Effector memory CD4-positive, alpha-beta T cell (primary cell): ENCODE measurements at regions not wholly inside any gene's neighbourhood (a gene's known extent, or its start where the extent isn't known, plus 50 kb on each side); places are given as distances from the start of the nearest gene placed in this dataset.

Source experiments
- DNase-seq, 3 donors: peaks; one replicate each; pipeline ENCODE4 v3.0.0-alpha.2; 2020
- H3K27ac ChIP-seq: 2 replicates; pipeline ENCODE4 v1.7.0; 2013; ENCODE audit warnings: mild to moderate bottlenecking, low read length, moderate library complexity; ENCODE audit not compliant: insufficient read depth, poor library complexity, severe bottlenecking
- H3K27me3 ChIP-seq: replicated peaks from 2 replicates; pipeline ENCODE4 v1.7.0; 2013; ENCODE audit warnings: mild to moderate bottlenecking, low read length; ENCODE audit not compliant: insufficient read depth, control insufficient read depth, poor library complexity, severe bottlenecking
- H3K36me3 ChIP-seq: 2 replicates; pipeline ENCODE4 v1.7.0; 2013; ENCODE audit warnings: mild to moderate bottlenecking, low read length, moderate library complexity; ENCODE audit not compliant: control insufficient read depth, insufficient read depth
- H3K4me1 ChIP-seq: 2 replicates; pipeline ENCODE4 v1.7.0; 2013; ENCODE audit warnings: low read length, mild to moderate bottlenecking; ENCODE audit not compliant: control insufficient read depth, insufficient read depth, poor library complexity, severe bottlenecking
- H3K4me3 ChIP-seq: 2 replicates; pipeline ENCODE4 v1.7.0; 2013; ENCODE audit warnings: low read length, low read depth, mild to moderate bottlenecking; ENCODE audit not compliant: insufficient read depth, poor library complexity, severe bottlenecking
- H3K9me3 ChIP-seq: 2 replicates; pipeline ENCODE4 v1.7.0; 2013; ENCODE audit warnings: mild to moderate bottlenecking, low read length, moderate library complexity; ENCODE audit not compliant: control insufficient read depth

DNA sequence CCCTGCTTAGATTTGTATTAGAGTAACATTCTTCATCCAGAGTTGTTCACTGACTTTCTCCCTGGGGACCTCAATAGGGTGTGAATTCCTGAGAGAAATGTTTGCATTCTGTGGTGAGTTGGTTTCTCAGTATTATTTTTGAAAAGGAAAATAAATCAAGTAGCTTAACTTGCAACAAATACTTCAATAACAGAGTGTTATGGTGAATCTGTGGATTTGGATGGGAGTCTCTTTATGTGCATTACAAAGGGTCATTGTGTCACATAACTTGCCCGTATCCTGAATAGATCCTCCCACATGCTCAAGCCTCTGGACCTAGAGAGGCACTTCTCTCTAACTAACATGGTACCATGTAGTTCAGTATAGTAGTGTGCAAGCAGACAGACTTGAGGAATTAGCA is 68.4 kb upstream of the IPO9 start:
- Histone ChIP-seq H3K4me1 (no peaks in the 10 kb centered on the region), H3K4me3 (no peak overlapping the region), H3K27ac (no peak overlapping the region), H3K36me3 (no peaks in the 10 kb centered on the region), H3K9me3 (no peaks in the 10 kb centered on the region), H3K27me3 (no peaks in the 10 kb centered on the region)
- DNase-seq = no peak

DNA sequence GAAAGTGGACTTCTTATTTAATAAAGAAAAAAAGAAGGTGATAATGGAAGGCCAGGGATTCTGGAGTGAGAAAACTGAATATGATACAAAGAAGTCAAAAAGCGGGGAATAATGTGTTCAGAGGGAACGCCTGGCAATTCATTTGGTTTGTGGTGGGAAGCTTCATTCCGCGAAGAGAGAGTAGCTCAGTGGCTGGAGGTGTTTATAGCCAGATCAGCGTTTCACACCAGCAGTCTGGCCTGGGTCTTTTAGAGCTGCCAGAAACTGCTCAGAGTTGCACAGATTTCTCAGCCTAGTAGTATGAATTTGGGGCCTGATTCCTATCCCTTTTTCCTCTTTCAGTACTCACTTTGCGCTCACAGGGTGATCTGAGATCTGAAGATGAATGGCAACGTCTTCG is 67.8 kb upstream of the IPO9 start:
- Histone ChIP-seq H3K27ac (no peak overlapping the region), H3K4me1 (no peaks in the 10 kb centered on the region), H3K4me3 (no peak overlapping the region), H3K27me3 (no peaks in the 10 kb centered on the region), H3K36me3 (no peaks in the 10 kb centered on the region), H3K9me3 (no peaks in the 10 kb centered on the region)
- DNase-seq = no peak

DNA sequence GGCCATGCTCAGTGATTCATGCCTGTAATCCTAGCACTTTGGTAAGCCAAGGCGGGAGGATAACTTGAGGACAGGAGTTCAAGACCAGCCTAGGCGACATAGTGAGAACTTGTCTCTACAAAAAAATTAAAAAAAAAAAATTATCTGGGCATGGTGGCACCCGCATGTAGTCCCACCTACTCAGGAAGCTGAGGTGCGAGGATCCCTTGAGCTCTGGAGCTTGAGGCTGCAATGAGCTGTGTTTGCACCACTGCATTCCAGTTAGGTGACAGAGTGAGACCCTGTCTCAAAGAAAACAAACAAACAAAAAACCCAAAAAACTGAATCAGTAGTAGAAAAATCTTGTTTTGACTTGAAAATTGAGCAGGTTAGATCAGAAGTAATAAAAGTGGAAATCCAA is 67.1 kb upstream of the IPO9 start:
- Histone ChIP-seq H3K4me1 (no peaks in the 10 kb centered on the region), H3K4me3 (no peak overlapping the region), H3K9me3 (no peaks in the 10 kb centered on the region), H3K36me3 (no peaks in the 10 kb centered on the region), H3K27me3 (no peaks in the 10 kb centered on the region), H3K27ac (no peak overlapping the region)
- DNase-seq = no peak

DNA sequence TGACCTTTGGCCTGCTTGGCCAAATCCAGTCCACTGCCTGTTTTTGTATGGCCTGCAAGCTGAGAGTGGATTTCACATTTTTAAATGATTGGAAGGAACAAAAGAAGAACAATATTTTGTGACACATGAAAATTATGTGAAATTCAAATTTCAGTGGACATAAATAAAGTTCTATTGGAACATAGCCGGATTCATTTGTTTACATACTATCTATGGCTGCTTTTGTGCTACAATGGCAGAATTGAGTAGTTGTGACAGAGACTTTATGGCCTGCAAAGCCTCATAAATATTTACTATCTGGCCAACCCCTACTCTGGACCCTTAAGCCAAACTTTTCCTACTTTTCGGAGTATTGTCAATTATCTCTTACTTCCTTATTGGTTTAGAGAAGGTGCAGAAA is 66.6 kb upstream of the IPO9 start:
- no peak for DNase-seq
- Histone ChIP-seq H3K4me3 (no peak overlapping the region), H3K27ac (no peak overlapping the region), H3K9me3 (no peaks in the 10 kb centered on the region), H3K27me3 (no peaks in the 10 kb centered on the region), H3K36me3 (no peaks in the 10 kb centered on the region), H3K4me1 (no peaks in the 10 kb centered on the region)

DNA sequence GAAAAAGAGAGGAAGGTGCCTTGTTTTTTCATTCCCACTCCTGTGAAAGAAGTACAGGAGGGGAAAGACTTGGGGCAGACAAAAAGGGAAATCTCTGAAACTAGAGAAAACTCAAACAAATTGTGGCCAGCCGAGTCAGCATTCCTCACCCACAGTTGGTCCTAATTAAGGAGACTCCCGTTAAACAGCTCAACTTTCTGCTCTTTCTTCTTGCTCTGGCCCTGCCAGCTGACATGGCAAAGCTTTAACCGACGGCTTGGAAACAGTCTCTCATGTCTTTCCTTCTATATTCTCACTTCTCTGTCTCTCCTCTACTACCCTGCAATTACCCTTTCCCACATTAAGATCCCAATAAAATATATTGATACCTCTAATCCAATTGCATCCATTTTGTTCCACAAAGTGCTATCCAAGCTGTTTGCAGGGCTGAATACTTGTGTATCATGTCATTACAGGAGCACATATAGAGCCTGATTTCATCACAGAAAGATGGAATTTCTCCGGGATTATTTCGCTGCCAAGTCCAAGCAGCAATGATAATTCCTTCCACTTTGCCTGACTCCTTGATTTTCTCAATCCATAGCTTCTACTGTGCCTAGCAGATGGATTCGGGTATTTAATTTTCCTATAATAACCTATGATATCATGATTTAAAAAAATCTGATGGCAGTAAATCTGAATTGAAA is 65.4 kb upstream of the IPO9 start:
- Histone ChIP-seq H3K9me3 (no peaks in the 10 kb centered on the region), H3K4me3 (no peak overlapping the region), H3K4me1 (no peaks in the 10 kb centered on the region), H3K36me3 (no peaks in the 10 kb centered on the region), H3K27me3 (no peaks in the 10 kb centered on the region), H3K27ac (no peak overlapping the region)
- DNase-seq = no peak

DNA sequence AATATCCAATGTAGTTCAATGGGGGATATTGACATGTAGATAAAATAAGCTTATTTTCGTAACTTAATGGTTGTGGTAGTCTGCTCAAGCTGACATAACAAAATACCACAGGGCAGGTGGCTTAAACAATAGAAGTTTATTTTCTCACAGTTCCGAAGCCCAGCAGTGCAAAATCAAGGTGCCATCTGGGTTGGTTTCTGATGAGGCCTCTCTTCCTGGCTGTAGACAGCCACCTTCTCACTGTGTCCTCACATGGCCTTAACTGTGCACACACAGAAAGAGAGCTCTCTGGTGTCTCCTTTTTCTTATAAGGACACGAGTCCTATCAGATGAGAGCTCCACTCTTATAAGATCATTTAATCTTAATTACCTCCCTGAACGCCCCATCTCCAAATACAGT is 64.8 kb upstream of the IPO9 start:
- Histone ChIP-seq H3K4me1 (no peaks in the 10 kb centered on the region), H3K4me3 (no peak overlapping the region)
- DNase-seq = no peak

DNA sequence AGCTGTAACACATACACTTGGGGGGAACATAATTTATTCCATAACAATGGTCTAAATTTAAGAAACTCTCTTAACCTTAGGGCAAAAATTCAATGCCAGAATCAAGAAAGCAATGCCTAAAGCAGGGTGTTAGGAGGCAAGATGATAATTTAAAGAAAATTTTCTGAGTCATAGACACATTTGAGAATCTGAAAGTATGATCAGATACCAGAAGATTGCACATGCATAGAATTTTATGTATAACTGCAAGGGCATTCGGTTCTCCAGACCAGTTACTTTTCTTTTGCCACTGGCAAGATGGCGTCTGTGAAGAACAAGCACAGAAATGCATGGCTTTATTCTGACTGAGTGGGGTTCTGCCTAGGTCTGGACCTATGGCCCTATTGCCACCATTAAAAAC is 64.4 kb upstream of the IPO9 start:
- H3K4me1 ChIP-seq = no peaks in the 10 kb centered on the region
- no peak overlapping the region for H3K4me3 ChIP-seq
- H3K9me3 ChIP-seq = no peaks in the 10 kb centered on the region
- H3K27me3 ChIP-seq = no peaks in the 10 kb centered on the region
- no peaks in the 10 kb centered on the region for H3K36me3 ChIP-seq
- no peak for DNase-seq
- H3K27ac ChIP-seq = no peak overlapping the region

More for the DNA sequence above, 64.8 kb upstream of the IPO9 start:
- no peaks in the 10 kb centered on the region for H3K9me3 ChIP-seq
- H3K27ac ChIP-seq = no peak overlapping the region
- no peaks in the 10 kb centered on the region for H3K27me3 ChIP-seq
- H3K36me3 ChIP-seq = no peaks in the 10 kb centered on the region

DNA sequence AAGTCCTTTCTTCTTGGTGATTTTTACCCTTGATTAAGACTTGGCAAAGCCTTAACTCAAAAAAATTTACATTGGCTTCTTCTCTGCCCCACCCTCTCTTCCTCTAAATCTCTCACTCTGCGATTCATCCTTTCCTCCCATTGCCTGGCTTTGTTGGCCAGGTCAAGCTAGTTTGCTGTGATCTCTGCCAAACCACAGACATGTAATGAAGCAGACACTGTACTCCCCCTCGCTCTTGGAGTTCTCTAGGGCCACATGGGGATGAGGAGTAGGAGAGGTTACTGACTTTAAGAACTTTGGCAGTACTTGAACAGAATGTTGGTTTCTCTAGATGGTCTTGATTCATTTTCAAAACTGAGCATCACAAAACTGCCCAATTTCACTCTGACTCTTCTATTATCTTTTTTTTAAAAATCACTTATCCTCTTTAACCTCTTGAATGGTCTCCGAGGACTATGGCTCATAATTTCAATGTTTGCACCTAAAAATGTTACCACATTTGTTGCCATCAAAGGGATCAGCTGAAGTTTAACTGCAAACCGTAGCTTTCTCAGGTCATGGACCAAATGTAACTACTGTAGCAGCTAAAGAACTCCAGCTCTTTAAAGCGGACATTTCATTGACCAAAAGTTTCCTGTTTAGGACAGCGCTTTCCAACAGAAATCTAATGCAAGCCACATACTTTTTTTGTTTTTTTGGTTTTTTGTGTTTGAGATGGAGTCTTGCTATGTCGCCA is 62.7 kb upstream of the IPO9 start:
- Histone ChIP-seq H3K27ac (no peak overlapping the region), H3K36me3 (no peaks in the 10 kb centered on the region), H3K9me3 (no peaks in the 10 kb centered on the region), H3K27me3 (no peaks in the 10 kb centered on the region), H3K4me1 (no peaks in the 10 kb centered on the region), H3K4me3 (no peak overlapping the region)
- DNase-seq = no peak

DNA sequence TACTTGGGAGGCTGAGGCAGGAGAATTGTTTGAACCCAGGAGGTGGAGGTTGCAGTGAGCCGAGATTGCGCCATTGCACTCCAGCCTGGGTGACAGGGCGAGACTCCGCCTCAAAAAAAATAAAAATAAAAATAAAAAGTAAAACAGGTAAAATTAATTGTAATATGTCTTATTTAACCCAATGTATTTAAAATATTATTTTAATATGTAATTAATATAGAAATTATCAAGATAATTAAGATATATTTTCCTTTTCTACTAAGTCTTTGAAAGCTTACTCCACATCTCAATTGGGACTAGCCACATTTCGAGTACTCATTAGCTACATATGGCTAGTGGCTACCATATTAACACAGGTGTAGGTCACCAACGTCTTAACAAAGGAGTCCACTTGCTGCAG is 61.6 kb upstream of the IPO9 start:
- Histone ChIP-seq H3K36me3 (no peaks in the 10 kb centered on the region), H3K27me3 (no peaks in the 10 kb centered on the region), H3K27ac (no peak overlapping the region), H3K9me3 (no peaks in the 10 kb centered on the region), H3K4me1 (no peaks in the 10 kb centered on the region), H3K4me3 (no peak overlapping the region)
- DNase-seq = no peak

DNA sequence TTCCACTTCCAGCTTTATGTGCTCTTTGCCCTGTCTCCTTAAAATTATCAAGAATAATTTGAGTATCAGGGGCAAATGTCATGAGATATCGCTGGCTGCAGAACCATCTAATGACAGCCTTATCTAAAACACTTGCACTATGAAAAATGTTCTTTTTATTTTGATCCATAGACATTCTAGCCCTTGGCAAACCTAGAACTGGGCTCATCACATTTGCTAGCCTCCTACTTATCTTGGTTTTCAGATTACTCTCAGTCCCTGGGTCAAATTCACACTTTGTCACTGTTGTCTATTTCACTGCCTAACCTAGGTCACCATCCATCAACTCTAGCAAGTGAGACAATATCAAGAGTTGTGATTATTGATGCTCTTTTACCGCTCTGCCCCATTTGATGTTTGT is 59.9 kb upstream of the IPO9 start:
- H3K4me1 ChIP-seq = no peaks in the 10 kb centered on the region
- no peak overlapping the region for H3K27ac ChIP-seq
- no peaks in the 10 kb centered on the region for H3K9me3 ChIP-seq
- H3K27me3 ChIP-seq = no peaks in the 10 kb centered on the region
- no peak overlapping the region for H3K4me3 ChIP-seq
- DNase-seq = no peak
- no peaks in the 10 kb centered on the region for H3K36me3 ChIP-seq
